HCT116 (cell line): ENCODE measurements at regions not wholly inside any gene's neighbourhood (a gene's known extent, or its start where the extent isn't known, plus 50 kb on each side); places are given as distances from the start of the nearest gene placed in this dataset.

Source experiments
- ATAC-seq: fragments of 200-7000 bp; cut with Tn5 transposase; 2 replicates; pipeline ENCODE4 v1.9.1; 2020; ENCODE audit warnings: mild to moderate bottlenecking, moderate library complexity
- BruUV-seq: library from RNA; stranded (reverse); fragments of 400-500 nt; replicated peaks from 2 replicates; lab custom pipeline; 2021; lab: Mats Ljungman, UMichigan
- CTCF ChIA-PET: fragments of 300-600 bp; sonication (Branson Sonifier 250); formaldehyde crosslinking; loops from one replicate; lab custom pipeline; 2021; ENCODE audit warnings: antibody characterized with exemption; lab: Charles Lee
- POLR2A ChIA-PET: fragments of 300-600, 350-600 bp; sonication (Branson Sonifier 250); formaldehyde crosslinking; loops from one replicate; lab custom pipeline; 2021; ENCODE audit warnings: antibody characterized with exemption; lab: Charles Lee
- RAD21 ChIA-PET, 2 experiments: fragments of 300-600 bp; sonication (Branson Sonifier 250); formaldehyde crosslinking; loops; one replicate each; lab custom pipeline; 2023; ENCODE audit warnings: low total read pairs in 2 of 2; ENCODE audit not compliant: uncharacterized antibody in 2 of 2, unreplicated experiment in 2 of 2, low non-redundant PET in 1 of 2; lab: Charles Lee
- DNase-seq: peaks from one replicate; pipeline ENCODE4 v3.0.0-alpha.2; 2010; ENCODE audit warnings: low read depth, low spot score
- H2AFZ ChIP-seq: fragments of 200-600 bp; shearing (Covaris generic), sonication (generic); 2 replicates; pipeline ENCODE4 v1.6.1; 2017; ENCODE audit warnings: low read depth, mixed run types, mixed read lengths, antibody characterized with exemption, low read length; ENCODE audit not compliant: poor library complexity, severe bottlenecking
- H3K27ac ChIP-seq: 2 replicates; pipeline ENCODE4 v1.5.1; 2012; ENCODE audit warnings: low read depth, low read length
- H3K27me3 ChIP-seq: fragments of 200-600 bp; sonication (generic); 2 replicates; pipeline ENCODE4 v1.6.1; 2016; ENCODE audit warnings: mixed run types, low read length, mixed read lengths; ENCODE audit not compliant: insufficient read depth
- H3K36me3 ChIP-seq, 2 experiments: fragments of 200-500 bp in 1 of 2; fragments of 200-600 bp in 1 of 2; sonication (Bioruptor generic) in 1 of 2; sonication (generic) in 1 of 2; 2 replicates each; pipeline versions ENCODE4 v1.5.1 to v1.6.1; 2014 to 2016; ENCODE audit warnings: low read length in 2 of 2, inconsistent platforms in 1 of 2, mixed read lengths in 1 of 2, mixed run types in 1 of 2; ENCODE audit not compliant: insufficient read depth in 2 of 2, control insufficient read depth in 1 of 2
- H3K4me1 ChIP-seq, 2 experiments: fragments of 200-600 bp in 1 of 2; sonication (generic) in 1 of 2; 2 replicates each; pipeline versions ENCODE4 v1.5.1 to v1.6.1; 2012 to 2017; ENCODE audit warnings: low read length in 2 of 2, inconsistent platforms in 1 of 2, mild to moderate bottlenecking in 1 of 2, mixed read lengths in 1 of 2, mixed run types in 1 of 2, moderate library complexity in 1 of 2; ENCODE audit not compliant: insufficient read depth in 2 of 2, control insufficient read depth in 1 of 2
- H3K4me2 ChIP-seq: fragments of 200-600 bp; sonication (generic); 2 replicates; pipeline ENCODE4 v1.6.1; 2017; ENCODE audit warnings: mixed run types, low read length, mixed read lengths
- H3K4me3 ChIP-seq, 2 experiments: fragments of 200-600 bp in 1 of 2; sonication (generic) in 1 of 2; replicated peaks in 1 of 2; 2 replicates each; pipeline ENCODE4 v1.5.1; 2011 to 2016; ENCODE audit warnings: low read length in 2 of 2, control low read depth in 1 of 2, low read depth in 1 of 2, mild to moderate bottlenecking in 1 of 2, mixed read lengths in 1 of 2, mixed run types in 1 of 2
- H3K79me2 ChIP-seq: fragments of 200-600 bp; sonication (generic); 2 replicates; pipeline ENCODE4 v1.6.1; 2017; ENCODE audit warnings: mild to moderate bottlenecking, mixed run types, low read length, moderate library complexity, mixed read lengths; ENCODE audit not compliant: insufficient read depth
- H3K9ac ChIP-seq: fragments of 200-600 bp; sonication (generic); 2 replicates; pipeline ENCODE4 v1.6.1; 2016; ENCODE audit warnings: low read length, mixed read lengths
- H3K9me2 ChIP-seq: fragments of 200-600 bp; sonication (generic), shearing (Covaris generic); 2 replicates; pipeline ENCODE4 v1.6.1; 2017; ENCODE audit warnings: mixed run types, mild to moderate bottlenecking, moderate library complexity; ENCODE audit not compliant: insufficient read depth
- H3K9me3 ChIP-seq, 2 experiments: fragments of 200-500 bp in 1 of 2; fragments of 200-600 bp in 1 of 2; sonication (Bioruptor generic) in 1 of 2; sonication (generic) in 1 of 2; 2 replicates each; pipeline ENCODE4 v1.6.1; 2014 to 2017; ENCODE audit warnings: low read length in 2 of 2, mixed read lengths in 2 of 2, inconsistent platforms in 1 of 2, low read depth in 1 of 2, mild to moderate bottlenecking in 1 of 2, mixed run types in 1 of 2, moderate library complexity in 1 of 2; ENCODE audit not compliant: control insufficient read depth in 1 of 2, insufficient read depth in 1 of 2
- H4K20me1 ChIP-seq: fragments of 200-600 bp; sonication (generic), shearing (Covaris generic); 2 replicates; pipeline ENCODE4 v1.6.1; 2017; ENCODE audit warnings: mixed run types, mild to moderate bottlenecking, moderate library complexity; ENCODE audit not compliant: insufficient read depth
- CBX3 ChIP-seq: IDR thresholded peaks from 2 replicates; pipeline ENCODE4 v1.6.1; 2012; ENCODE audit warnings: low read depth
- CEBPB ChIP-seq: IDR thresholded peaks from 2 replicates; pipeline ENCODE4 v1.6.1; 2012; ENCODE audit warnings: low read depth
- CTCF ChIP-seq, 3 experiments: fragments of 200-600 bp in 1 of 3; sonication (generic) in 1 of 3; IDR thresholded peaks in 2 of 3; conservative IDR thresholded peaks in 1 of 3; 2 replicates each; pipeline ENCODE4 v1.5.1; 2012 to 2017; ENCODE audit warnings: low read depth in 2 of 3, low read length in 2 of 3, antibody characterized with exemption in 1 of 3, borderline replicate concordance in 1 of 3, control low read depth in 1 of 3, mild to moderate bottlenecking in 1 of 3, mixed read lengths in 1 of 3, mixed run types in 1 of 3, moderate library complexity in 1 of 3; ENCODE audit not compliant: insufficient read depth in 1 of 3
- ELF1 ChIP-seq: IDR thresholded peaks from 2 replicates; pipeline ENCODE4 v1.6.1; 2012; ENCODE audit warnings: low read depth, borderline replicate concordance
- EZH2 ChIP-seq: fragments of 200-600 bp; sonication (generic); IDR thresholded peaks from 2 replicates; pipeline ENCODE4 v1.6.1; 2017; ENCODE audit warnings: antibody characterized with exemption, mixed run types
- EZH2phosphoT487 ChIP-seq: fragments of 200-600 bp; IDR thresholded peaks from 2 replicates; pipeline ENCODE4 v1.6.1; 2018; ENCODE audit warnings: antibody characterized with exemption, borderline replicate concordance
- FOSL1 ChIP-seq: IDR thresholded peaks from 2 replicates; pipeline ENCODE4 v1.6.1; 2012; ENCODE audit warnings: low read depth
- MAX ChIP-seq: IDR thresholded peaks from 2 replicates; pipeline ENCODE4 v1.6.1; 2012
- POLR2A ChIP-seq: IDR thresholded peaks from 2 replicates; pipeline ENCODE4 v1.7.0; 2011; ENCODE audit warnings: borderline replicate concordance; ENCODE audit not compliant: insufficient read depth, insufficient read length; ENCODE audit errors: extremely low read depth
- POLR2AphosphoS5 ChIP-seq: IDR thresholded peaks from 2 replicates; pipeline ENCODE4 v1.6.1; 2011; ENCODE audit warnings: mild to moderate bottlenecking, low read depth, low read length, moderate library complexity
- RAD21 ChIP-seq: IDR thresholded peaks from 2 replicates; pipeline ENCODE4 v1.6.1; 2012; ENCODE audit warnings: low read depth, mild to moderate bottlenecking
- SP1 ChIP-seq: IDR thresholded peaks from 2 replicates; pipeline ENCODE4 v1.6.1; 2012; ENCODE audit warnings: low read depth
- SRF ChIP-seq: IDR thresholded peaks from 2 replicates; pipeline ENCODE4 v1.6.1; 2012; ENCODE audit warnings: low read depth
- YY1 ChIP-seq: IDR thresholded peaks from 2 replicates; pipeline ENCODE4 v1.6.1; 2011; ENCODE audit warnings: low read length, low read depth, moderate library complexity, mild to moderate bottlenecking; ENCODE audit not compliant: insufficient replicate concordance; ENCODE audit errors: extremely low read depth
- ZFX ChIP-seq: fragments of 450-650 bp; IDR thresholded peaks from 2 replicates; pipeline ENCODE4 v1.6.1; 2017
- ZNF274 ChIP-seq: fragments of 200-500 bp; sonication (Bioruptor generic); IDR thresholded peaks from 2 replicates; pipeline ENCODE4 v1.6.1; 2014; ENCODE audit warnings: mild to moderate bottlenecking, low read depth, low read length, inconsistent platforms
- intact Hi-C: fragments of 100-400 bp; cut with micrococcal nuclease; formaldehyde crosslinking; loops from 2 replicates; pipeline ENCODE4 v1.10.0; 2022
- TF ChIP-seq, protein P1 (sequence below): IDR thresholded peaks from 2 replicates; pipeline ENCODE4 v1.6.1; 2012; ENCODE audit warnings: low read depth
- TF ChIP-seq, protein P2 (sequence below): IDR thresholded peaks from 2 replicates; pipeline ENCODE4 v1.6.1; 2012

- TF ChIP-seq YY1 (no peak), SRF (no peak)
Observed at GRCh38 chr9:71303351-71303750, 181.9 kb upstream of the TRPM3 start (continued).

- Histone ChIP-seq H3K9me3 (no peaks in the 10 kb centered on the region), H2AFZ (no peak overlapping the region), H4K20me1 (no peaks in the 10 kb centered on the region), H3K4me2 (no peak overlapping the region), H3K4me1 (no peaks in the 10 kb centered on the region), H3K79me2 (no peaks in the 10 kb centered on the region), H3K27me3 (peaks cover 17% of the 10 kb centered on the region), H3K27ac (no peak overlapping the region), H3K9ac (no peak overlapping the region), H3K36me3 (no peaks in the 10 kb centered on the region), H3K4me3 (no peak overlapping the region), H3K9me2 (no peaks in the 10 kb centered on the region)
- DNase-seq (no peak), ATAC-seq (no peak)
- ChIA-PET CTCF (no interaction called here), RAD21 (no interaction called here), POLR2A (no interaction called here)
- intact Hi-C loops, result no loop called here
- BruUV-seq, result no TSS peak
- TF ChIP-seq ELF1 (no peak), ZFX (no peak), EZH2 (no peak), MAX (no peak), CTCF (IDR thresholded peaks at IDR 0.05 in 2 of 3, conservative IDR thresholded peaks at IDR 0.05 in 1 of 3; ENCODE audit: borderline replicate concordance in 1 of 3, insufficient read depth in 1 of 3, low read depth in 2 of 3, low read length in 2 of 3) (no peak), SP1 (no peak), SRF (no peak), POLR2A (no peak), POLR2AphosphoS5 (no peak), YY1 (no peak), CEBPB (no peak), FOSL1 (no peak), CBX3 (no peak), RAD21 (no peak), EZH2phosphoT487 (no peak), ZNF274 (no peak)
- TF ChIP-seq, protein P1, sequence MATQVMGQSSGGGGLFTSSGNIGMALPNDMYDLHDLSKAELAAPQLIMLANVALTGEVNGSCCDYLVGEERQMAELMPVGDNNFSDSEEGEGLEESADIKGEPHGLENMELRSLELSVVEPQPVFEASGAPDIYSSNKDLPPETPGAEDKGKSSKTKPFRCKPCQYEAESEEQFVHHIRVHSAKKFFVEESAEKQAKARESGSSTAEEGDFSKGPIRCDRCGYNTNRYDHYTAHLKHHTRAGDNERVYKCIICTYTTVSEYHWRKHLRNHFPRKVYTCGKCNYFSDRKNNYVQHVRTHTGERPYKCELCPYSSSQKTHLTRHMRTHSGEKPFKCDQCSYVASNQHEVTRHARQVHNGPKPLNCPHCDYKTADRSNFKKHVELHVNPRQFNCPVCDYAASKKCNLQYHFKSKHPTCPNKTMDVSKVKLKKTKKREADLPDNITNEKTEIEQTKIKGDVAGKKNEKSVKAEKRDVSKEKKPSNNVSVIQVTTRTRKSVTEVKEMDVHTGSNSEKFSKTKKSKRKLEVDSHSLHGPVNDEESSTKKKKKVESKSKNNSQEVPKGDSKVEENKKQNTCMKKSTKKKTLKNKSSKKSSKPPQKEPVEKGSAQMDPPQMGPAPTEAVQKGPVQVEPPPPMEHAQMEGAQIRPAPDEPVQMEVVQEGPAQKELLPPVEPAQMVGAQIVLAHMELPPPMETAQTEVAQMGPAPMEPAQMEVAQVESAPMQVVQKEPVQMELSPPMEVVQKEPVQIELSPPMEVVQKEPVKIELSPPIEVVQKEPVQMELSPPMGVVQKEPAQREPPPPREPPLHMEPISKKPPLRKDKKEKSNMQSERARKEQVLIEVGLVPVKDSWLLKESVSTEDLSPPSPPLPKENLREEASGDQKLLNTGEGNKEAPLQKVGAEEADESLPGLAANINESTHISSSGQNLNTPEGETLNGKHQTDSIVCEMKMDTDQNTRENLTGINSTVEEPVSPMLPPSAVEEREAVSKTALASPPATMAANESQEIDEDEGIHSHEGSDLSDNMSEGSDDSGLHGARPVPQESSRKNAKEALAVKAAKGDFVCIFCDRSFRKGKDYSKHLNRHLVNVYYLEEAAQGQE, result no peak
- TF ChIP-seq, protein P2, sequence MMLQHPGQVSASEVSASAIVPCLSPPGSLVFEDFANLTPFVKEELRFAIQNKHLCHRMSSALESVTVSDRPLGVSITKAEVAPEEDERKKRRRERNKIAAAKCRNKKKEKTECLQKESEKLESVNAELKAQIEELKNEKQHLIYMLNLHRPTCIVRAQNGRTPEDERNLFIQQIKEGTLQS, result no peak
Observed at GRCh38 chr9:71302776-71303175, 181.4 kb upstream of the TRPM3 start.
